ENCODE measurements at regions not wholly inside any gene's neighbourhood (a gene's known extent, or its start where the extent isn't known, plus 50 kb on each side); places are given as distances from the start of the nearest gene placed in this dataset.

DNA sequence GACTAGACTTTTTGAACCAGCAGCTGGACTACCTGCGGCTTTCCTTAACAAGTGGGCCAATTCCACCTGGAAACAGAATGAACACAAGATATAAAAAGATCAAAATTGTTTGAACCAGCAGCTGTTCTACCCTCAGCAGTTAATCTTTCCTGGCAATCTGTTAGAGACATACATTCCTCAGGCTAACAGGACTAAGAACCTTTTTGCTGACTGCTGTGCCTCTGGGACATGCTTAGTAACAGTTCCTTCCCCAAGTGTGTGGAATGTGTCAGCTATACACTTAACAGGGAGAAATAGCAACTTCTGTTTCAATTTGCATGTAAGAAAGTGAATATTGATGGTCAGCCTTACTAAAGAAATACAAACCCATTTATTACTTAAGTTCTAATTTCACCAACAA, 554.4 kb downstream of the ARAP2 start:
- no peak overlapping the region for H2BK120ac ChIP-seq (replicated peaks; ENCODE audit: low read depth, low read length)
- CTCF ChIA-PET (ENCODE audit: partially characterized antibody): no interaction called here
- H2BK20ac ChIP-seq (ENCODE audit: low read length): no peak overlapping the region

More for the DNA sequence above, 554.4 kb downstream of the ARAP2 start:
- DNase-seq (ENCODE audit: low read depth in 1 of 2, low spot score in 2 of 2) (no peak), FAIRE-seq (no peak)
- no peak overlapping the region for H2BK5ac ChIP-seq (ENCODE audit: low read depth, low read length)
- no peak overlapping the region for H4K91ac ChIP-seq (replicated peaks; ENCODE audit: insufficient read length, low read length)
- H3K4me2 ChIP-seq (ENCODE audit: insufficient read depth in 1 of 2, low read depth in 2 of 2, low read length in 2 of 2): no peak overlapping the region
- H3K14ac ChIP-seq (ENCODE audit: insufficient read length): no peak overlapping the region
- no peaks in the 10 kb centered on the region for H3K9me3 ChIP-seq (ENCODE audit: insufficient read depth in 2 of 2, low read depth in 1 of 2, low read length in 1 of 2)
- no peak overlapping the region for H2BK12ac ChIP-seq (ENCODE audit: low read depth, low read length)
- no peak overlapping the region for H4K8ac ChIP-seq (ENCODE audit: extremely low read depth, insufficient read depth, low read length)
- no peak overlapping the region for H2AK5ac ChIP-seq (ENCODE audit: low read depth, low read length)
- no peak overlapping the region for H2BK15ac ChIP-seq (ENCODE audit: low read length)
- no peaks in the 10 kb centered on the region for H3K4me1 ChIP-seq (replicated peaks in 1 of 4; ENCODE audit: control insufficient read depth in 3 of 4, insufficient read depth in 4 of 4, low read length in 3 of 4)
- H4K5ac ChIP-seq (ENCODE audit: insufficient read length, low read depth, low read length): no peak overlapping the region
- no peaks in the 10 kb centered on the region for H3K79me1 ChIP-seq (ENCODE audit: low read depth, low read length)
- no peaks in the 10 kb centered on the region for H3K27me3 ChIP-seq (replicated peaks in 1 of 4; ENCODE audit: control insufficient read depth in 3 of 4, extremely low read depth in 1 of 4, insufficient read depth in 3 of 4, low read length in 3 of 4)
- no peak overlapping the region for H3K18ac ChIP-seq (ENCODE audit: extremely low read depth, low read length)
- no peak overlapping the region for H3K27ac ChIP-seq (ENCODE audit: low read depth, low read length)
- no peak overlapping the region for H3K9ac ChIP-seq (replicated peaks in 1 of 4; ENCODE audit: extremely low read depth in 1 of 4, low read depth in 3 of 4, low read length in 3 of 4)
- H3K79me2 ChIP-seq (ENCODE audit: control insufficient read depth in 1 of 2, insufficient read depth in 2 of 2, low read length in 2 of 2): no peaks in the 10 kb centered on the region
- POLR2A ChIA-PET (ENCODE audit: partially characterized antibody): no interaction called here
- no peak overlapping the region for H3K4me3 ChIP-seq (ENCODE audit: extremely low read depth in 1 of 4, insufficient read depth in 2 of 4, low read depth in 3 of 4, low read length in 4 of 4)
- no peaks in the 10 kb centered on the region for H3K23me2 ChIP-seq (ENCODE audit: low read depth, low read length)
- TF ChIP-seq KDM1A (IDR thresholded peaks at IDR 0.05; ENCODE audit: borderline replicate concordance, low read length): no peak
- no peak for TF ChIP-seq SAP30 (IDR thresholded peaks at IDR 0.05; ENCODE audit: insufficient read depth, insufficient replicate concordance, low read length)
- TF ChIP-seq POLR2A (IDR thresholded peaks at IDR 0.05; ENCODE audit: control extremely low read depth in 1 of 2, low read depth in 2 of 2, low read length in 2 of 2): no peak
- TF ChIP-seq TBP (IDR thresholded peaks at IDR 0.05; ENCODE audit: low read depth, low read length): no peak
- no peaks in the 10 kb centered on the region for H4K20me1 ChIP-seq (replicated peaks in 1 of 2; ENCODE audit: control insufficient read depth in 1 of 2, insufficient read depth in 2 of 2, low read length in 2 of 2)
- no peak overlapping the region for H3K56ac ChIP-seq (replicated peaks; ENCODE audit: insufficient read length, low read depth, low read length)
- H2AFZ ChIP-seq (ENCODE audit: low read length): peak overlapping the region; percentile 40; the same call in 1 of the 2 replicates
- no peak overlapping the region for H3K23ac ChIP-seq (ENCODE audit: insufficient read length)
- no peaks in the 10 kb centered on the region for H3K36me3 ChIP-seq (ENCODE audit: control insufficient read depth in 2 of 4, insufficient read depth in 4 of 4, low read length in 3 of 4)
- H3K4ac ChIP-seq (replicated peaks; ENCODE audit: insufficient read length, low read depth, low read length): no peak overlapping the region
- WGBS, 2 experiments (ENCODE audit: extremely low coverage in 1 of 2, insufficient coverage in 1 of 2, insufficient read length in 1 of 2, insufficient replicate concordance in 2 of 2, low coverage in 1 of 2, low lambda C conversion rate in 2 of 2, missing lambda C conversion rate in 1 of 2): 87% methylated on average over 1 of the region's 1 CpG; no CpG with 5 or more reads in 1 of the 2 experiments
